ENCODE measurements at regions not wholly inside any gene's neighbourhood (a gene's known extent, or its start where the extent isn't known, plus 50 kb on each side); places are given as distances from the start of the nearest gene placed in this dataset.
"Not testable (repeated sequence)": the region's sequence is repeated elsewhere in the genome, so short reads cannot be mapped to it uniquely, and the experiment has no call there.

DNA sequence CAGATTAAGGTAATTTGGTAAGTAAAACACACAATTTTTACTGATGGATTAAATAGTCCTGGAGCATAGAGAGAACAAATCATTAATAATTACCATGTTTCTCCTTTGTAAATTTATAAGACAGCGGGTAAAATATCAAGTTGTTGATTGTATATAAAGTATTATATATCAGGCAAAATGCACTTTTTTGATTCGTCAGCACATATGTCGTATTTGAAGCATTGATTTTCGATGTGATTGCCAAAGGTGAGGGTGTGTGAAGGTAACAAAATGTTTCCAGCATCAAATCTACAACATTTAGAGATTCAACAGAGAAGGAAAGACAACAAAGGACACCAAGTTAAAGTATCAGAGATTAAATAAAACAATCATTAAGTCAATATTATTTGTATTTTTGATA, 1437.8 kb upstream of the ADGRL3 start:
- H3K4me3 ChIP-seq (ENCODE audit: insufficient read depth, low read depth, low read length): no peak overlapping the region
- no peak for DNase-seq
- no peaks in the 10 kb centered on the region for H3K27me3 ChIP-seq (ENCODE audit: control insufficient read depth, insufficient read depth, low read length)
- no peaks in the 10 kb centered on the region for H3K36me3 ChIP-seq (replicated peaks; ENCODE audit: control insufficient read depth, insufficient read depth, low read length)

DNA sequence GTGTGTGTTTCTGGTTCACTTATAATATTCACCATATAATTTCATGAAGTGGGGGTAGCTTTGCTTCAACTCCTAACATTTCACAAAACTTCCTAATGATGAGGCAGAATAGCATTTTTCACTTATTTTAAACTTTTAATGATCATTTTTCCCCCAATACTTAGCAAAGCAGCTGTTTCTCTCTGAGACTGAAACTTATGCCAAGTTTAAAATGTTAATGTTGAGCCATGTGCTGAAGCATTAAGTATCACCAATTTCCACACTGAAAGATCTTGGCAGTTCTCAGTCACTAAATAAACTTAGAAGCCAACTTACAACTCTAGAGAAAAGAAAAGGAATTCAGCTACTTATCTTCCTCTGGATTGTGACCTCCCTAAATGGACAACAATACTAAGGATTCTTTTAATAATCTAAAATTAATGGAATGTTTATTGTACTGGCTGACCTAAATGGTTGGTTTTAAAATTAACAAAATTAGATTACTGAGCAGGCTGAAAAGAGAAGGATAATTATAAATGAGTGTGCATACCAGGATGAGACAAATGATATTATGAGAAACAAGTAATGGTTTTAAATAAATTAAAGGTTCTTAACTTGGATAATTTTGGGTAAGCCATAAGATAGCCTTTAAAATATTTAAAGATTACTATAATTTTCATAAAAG, 1429.4 kb upstream of the ADGRL3 start:
- Histone ChIP-seq H3K4me3 (ENCODE audit: insufficient read depth, low read depth, low read length) (no peak overlapping the region), H3K36me3 (replicated peaks; ENCODE audit: control insufficient read depth, insufficient read depth, low read length) (no peaks in the 10 kb centered on the region), H3K27me3 (ENCODE audit: control insufficient read depth, insufficient read depth, low read length) (no peaks in the 10 kb centered on the region)
- DNase-seq: no peak

DNA sequence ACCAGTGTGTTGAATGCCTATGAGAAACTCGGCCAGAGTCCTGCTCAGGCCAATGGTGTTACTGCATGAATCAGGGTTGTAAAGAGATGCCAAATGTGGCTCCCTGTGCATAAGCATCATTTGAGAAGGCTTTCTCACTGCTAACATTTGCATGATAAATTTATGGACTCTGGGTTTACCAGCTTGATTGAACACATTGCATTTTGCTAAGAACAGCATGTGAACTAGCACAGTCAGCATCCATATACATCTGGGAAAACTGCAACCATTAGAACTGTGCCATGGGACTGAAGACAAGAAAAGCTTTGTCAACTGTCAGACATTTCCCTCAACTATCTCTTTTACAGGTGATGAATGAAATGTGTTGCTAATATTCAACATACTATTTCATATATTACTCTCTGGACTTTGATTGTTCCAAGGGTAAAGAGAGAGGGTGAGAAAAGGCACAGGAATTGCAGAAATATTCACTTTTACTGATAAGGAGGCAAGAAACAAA, 1427.4 kb upstream of the ADGRL3 start:
- Histone ChIP-seq H3K27me3 (ENCODE audit: control insufficient read depth, insufficient read depth, low read length) (no peaks in the 10 kb centered on the region), H3K4me3 (ENCODE audit: insufficient read depth, low read depth, low read length) (no peak overlapping the region), H3K36me3 (replicated peaks; ENCODE audit: control insufficient read depth, insufficient read depth, low read length) (no peaks in the 10 kb centered on the region)
- no peak for DNase-seq

DNA sequence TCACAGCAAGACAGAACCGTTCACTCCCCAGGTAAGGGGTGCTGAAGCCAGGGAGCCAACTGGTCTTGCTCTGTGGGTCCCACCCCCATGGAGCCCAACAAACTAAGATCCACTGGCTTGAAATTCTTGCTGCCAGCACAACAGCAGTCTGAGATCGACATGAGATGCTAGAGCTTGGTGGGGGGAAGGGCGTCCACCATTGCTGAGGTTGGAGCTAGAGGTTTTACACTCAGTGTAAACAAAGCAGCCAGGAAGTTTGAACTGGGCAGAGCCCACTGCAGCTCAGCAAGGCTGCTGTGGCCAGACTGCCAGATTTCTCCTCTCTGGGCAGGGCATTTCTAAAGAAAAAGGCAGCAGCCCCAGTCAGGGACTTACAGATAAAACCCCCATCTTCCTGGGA, 1419.9 kb upstream of the ADGRL3 start:
- H3K4me3 ChIP-seq (ENCODE audit: insufficient read depth, low read depth, low read length); DNase-seq; H3K27me3 ChIP-seq (ENCODE audit: control insufficient read depth, insufficient read depth, low read length); H3K36me3 ChIP-seq (replicated peaks; ENCODE audit: control insufficient read depth, insufficient read depth, low read length): not testable (repeated sequence)

DNA sequence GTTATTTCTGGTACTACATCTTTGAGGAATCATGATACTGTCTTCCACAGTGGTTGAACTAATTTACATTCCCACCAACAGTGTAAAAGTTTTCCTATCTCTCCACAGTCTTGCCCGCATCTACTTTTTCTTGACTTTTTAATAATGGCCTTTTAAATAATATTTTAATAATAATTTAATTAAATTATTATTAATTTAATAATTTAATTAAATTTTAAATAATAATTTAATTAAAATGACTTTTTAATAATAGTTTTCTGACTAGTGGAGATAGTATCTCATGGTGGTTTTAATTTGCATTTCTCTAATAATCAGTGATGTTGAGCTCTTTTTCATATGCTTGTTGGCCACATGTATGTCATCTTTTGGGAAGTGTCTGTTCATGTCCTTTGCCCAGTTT, 1395.0 kb upstream of the ADGRL3 start:
- no peak for DNase-seq
- H3K27me3 ChIP-seq (ENCODE audit: control insufficient read depth, insufficient read depth, low read length): no peaks in the 10 kb centered on the region
- no peaks in the 10 kb centered on the region for H3K36me3 ChIP-seq (replicated peaks; ENCODE audit: control insufficient read depth, insufficient read depth, low read length)
- H3K4me3 ChIP-seq (ENCODE audit: insufficient read depth, low read depth, low read length): no peak overlapping the region

DNA sequence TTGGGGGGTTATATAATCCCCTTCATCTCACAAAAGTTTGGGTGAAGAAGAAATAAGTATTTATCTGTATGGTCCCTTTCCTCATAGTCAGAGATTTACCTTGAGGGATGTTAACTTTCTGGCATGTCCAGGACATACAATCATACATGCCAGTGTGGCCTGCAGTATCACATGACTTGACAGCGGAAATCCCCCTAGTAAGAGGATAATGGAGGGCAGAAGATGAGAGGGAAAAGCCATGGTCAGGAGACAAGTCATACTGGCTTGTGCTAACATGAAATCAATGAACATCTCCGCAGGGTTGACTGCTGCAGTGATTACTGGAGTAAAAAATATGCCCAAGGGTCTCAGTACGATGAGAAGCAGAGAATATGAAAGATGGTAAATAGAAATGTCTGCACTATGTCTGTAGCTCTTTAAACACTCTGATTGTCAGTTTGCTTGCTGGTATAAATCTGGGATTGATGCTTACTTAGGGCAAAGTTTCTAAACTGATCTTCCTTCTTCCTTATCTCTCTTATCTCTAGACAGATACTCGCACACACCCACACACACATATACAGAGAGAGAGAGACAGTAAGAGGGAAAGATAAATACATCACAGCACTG, 1385.6 kb upstream of the ADGRL3 start:
- Histone ChIP-seq H3K4me3 (ENCODE audit: insufficient read depth, low read depth, low read length) (no peak overlapping the region), H3K36me3 (replicated peaks; ENCODE audit: control insufficient read depth, insufficient read depth, low read length) (no peaks in the 10 kb centered on the region), H3K27me3 (ENCODE audit: control insufficient read depth, insufficient read depth, low read length) (no peaks in the 10 kb centered on the region)
- DNase-seq: no peak

DNA sequence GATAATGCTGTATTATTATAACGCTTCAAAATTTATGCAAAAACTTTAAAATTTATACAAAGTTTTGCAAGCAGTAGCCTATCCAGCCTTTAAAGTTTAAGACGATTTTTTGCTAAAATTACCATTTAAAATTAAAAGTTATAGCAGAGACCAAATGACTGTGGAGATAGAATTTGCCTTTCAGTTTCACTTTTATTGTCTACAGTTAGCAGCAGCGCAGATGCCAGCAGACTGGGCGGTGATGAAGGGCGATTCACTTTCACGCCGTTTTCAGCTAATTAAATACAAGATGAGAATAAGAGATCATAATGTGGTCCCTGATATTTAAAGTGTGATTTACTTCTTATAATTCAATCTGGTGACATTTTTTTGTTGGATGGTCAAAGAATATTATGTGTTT, 1381.5 kb upstream of the ADGRL3 start:
- no peaks in the 10 kb centered on the region for H3K36me3 ChIP-seq (replicated peaks; ENCODE audit: control insufficient read depth, insufficient read depth, low read length)
- no peak overlapping the region for H3K4me3 ChIP-seq (ENCODE audit: insufficient read depth, low read depth, low read length)
- DNase-seq: no peak
- H3K27me3 ChIP-seq (ENCODE audit: control insufficient read depth, insufficient read depth, low read length): no peaks in the 10 kb centered on the region

DNA sequence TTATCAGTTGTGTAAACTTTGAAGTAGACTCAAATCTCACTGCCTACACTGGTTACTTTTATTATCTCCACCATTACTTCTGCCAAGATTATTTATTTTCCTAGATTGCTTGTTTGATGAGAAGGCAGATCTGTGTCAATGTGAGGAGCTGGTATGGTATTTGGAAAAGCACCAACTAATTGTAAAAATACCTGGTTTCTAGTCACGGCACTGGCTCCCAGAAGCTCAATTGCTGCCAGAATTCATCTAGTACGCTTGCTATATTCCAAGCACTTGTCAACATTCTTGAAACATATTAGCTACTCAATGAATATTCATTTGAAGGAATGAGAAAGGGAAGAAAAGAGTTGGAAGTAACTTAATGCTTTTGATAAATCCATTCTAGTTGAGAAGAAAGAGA, 1376.8 kb upstream of the ADGRL3 start:
- DNase-seq: no peak
- no peaks in the 10 kb centered on the region for H3K36me3 ChIP-seq (replicated peaks; ENCODE audit: control insufficient read depth, insufficient read depth, low read length)

DNA sequence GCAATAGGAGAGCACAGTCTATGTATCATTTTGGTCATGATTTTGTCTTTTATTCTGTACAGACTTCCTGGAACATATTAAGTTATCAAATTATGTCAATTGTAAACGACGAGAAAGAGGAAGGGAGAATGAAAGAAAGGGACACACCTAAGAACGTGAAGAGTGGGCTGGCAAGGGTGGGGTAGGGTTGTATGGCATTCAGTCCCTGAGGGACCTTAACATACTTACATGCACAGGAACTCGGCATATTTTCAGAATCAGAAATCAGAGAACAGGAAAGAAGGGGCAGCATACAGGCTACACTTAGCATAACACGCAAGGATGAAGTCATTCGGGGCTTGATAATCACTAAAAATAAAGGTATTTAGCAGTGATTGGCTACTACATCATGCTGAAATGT, 1375.0 kb upstream of the ADGRL3 start:
- Histone ChIP-seq H3K4me3 (ENCODE audit: insufficient read depth, low read depth, low read length) (no peak overlapping the region), H3K36me3 (replicated peaks; ENCODE audit: control insufficient read depth, insufficient read depth, low read length) (no peaks in the 10 kb centered on the region), H3K27me3 (ENCODE audit: control insufficient read depth, insufficient read depth, low read length) (no peaks in the 10 kb centered on the region)
- no peak for DNase-seq

More for the DNA sequence above, 1376.8 kb upstream of the ADGRL3 start:
- Histone ChIP-seq H3K4me3 (ENCODE audit: insufficient read depth, low read depth, low read length) (no peak overlapping the region), H3K27me3 (ENCODE audit: control insufficient read depth, insufficient read depth, low read length) (no peaks in the 10 kb centered on the region)

DNA sequence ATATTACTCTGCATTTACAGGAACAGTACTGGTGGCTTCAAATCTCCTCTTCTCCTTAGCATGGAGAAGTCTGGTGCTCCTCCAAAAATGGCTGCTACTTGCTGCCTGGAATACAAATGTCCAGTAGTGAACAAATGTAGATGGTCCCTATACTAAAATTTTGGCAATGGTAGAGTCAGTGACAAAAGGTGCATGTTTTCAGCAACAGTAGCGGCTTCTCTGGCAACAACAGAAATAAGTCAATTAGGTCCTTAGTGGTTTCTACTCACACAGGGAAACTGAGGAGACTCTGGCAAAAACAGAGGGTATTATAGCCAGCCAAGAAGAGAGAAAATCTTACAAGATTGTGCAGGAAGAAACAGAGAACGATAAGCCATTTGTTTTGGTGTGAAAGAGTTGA, 1368.4 kb upstream of the ADGRL3 start:
- H3K36me3 ChIP-seq (replicated peaks; ENCODE audit: control insufficient read depth, insufficient read depth, low read length): no peaks in the 10 kb centered on the region
- no peak for DNase-seq

DNA sequence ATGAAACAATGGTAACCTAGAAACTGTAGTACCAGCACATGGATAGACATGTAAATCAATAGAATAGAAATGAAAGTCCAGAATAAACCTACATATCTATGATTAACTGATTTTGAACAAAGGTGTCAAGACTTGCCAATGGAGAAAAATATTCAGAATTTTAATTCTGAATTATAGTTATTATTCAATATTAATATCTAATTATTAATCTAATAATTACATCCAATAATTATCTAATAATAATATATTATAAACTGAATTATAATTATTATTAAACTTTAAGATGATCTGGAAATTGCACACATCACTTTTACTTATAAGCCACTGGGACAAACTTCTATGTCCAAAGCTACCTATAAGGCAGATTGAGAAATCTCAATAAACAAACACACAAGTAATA, 1365.2 kb upstream of the ADGRL3 start:
- no peaks in the 10 kb centered on the region for H3K36me3 ChIP-seq (replicated peaks; ENCODE audit: control insufficient read depth, insufficient read depth, low read length)
- no peak overlapping the region for H3K4me3 ChIP-seq (ENCODE audit: insufficient read depth, low read depth, low read length)
- no peak for DNase-seq
- H3K27me3 ChIP-seq (ENCODE audit: control insufficient read depth, insufficient read depth, low read length): no peaks in the 10 kb centered on the region

More for the DNA sequence above, 1368.4 kb upstream of the ADGRL3 start:
- Histone ChIP-seq H3K27me3 (ENCODE audit: control insufficient read depth, insufficient read depth, low read length) (no peaks in the 10 kb centered on the region), H3K4me3 (ENCODE audit: insufficient read depth, low read depth, low read length) (no peak overlapping the region)

DNA sequence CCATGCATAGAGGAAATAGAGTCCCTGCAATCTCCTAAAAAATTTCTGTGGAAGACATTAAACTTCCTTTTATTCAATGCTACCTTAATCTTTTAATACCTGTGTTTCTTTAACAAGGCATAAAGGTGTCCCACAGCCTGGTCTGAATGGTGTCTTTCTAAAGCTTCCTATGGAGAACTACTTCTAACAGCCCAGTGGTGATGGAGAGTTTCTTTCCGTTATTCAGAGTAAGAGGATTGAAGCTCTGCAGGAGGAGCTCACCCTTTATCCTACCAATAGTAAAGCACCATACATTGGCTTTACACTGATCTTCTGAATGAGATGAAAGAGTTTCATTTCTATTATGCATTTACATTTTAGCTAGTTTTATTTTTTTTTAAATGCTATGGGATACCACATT, 1362.4 kb upstream of the ADGRL3 start:
- DNase-seq: no peak
- H3K4me3 ChIP-seq (ENCODE audit: insufficient read depth, low read depth, low read length): no peak overlapping the region
- no peaks in the 10 kb centered on the region for H3K36me3 ChIP-seq (replicated peaks; ENCODE audit: control insufficient read depth, insufficient read depth, low read length)
- no peaks in the 10 kb centered on the region for H3K27me3 ChIP-seq (ENCODE audit: control insufficient read depth, insufficient read depth, low read length)

DNA sequence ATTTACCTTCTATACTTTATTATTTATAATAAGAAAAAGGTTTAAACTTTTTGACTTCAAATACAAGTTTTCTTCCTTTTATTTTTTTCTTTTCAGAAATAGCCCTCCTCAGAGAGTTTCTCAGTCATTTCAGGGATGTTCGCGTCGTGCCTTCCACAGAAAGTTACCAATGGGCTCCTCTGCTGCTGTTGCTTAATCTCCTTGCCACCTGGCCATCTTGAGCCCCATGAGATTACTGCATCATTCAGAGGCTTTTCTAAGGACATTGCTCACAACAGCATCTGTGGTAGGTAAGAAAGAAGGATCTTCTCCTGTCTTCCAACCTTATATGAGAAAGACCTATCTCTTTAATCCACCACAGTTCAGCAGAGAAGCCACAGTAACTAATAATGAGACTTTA, 1361.9 kb upstream of the ADGRL3 start:
- Histone ChIP-seq H3K36me3 (replicated peaks; ENCODE audit: control insufficient read depth, insufficient read depth, low read length) (no peaks in the 10 kb centered on the region), H3K4me3 (ENCODE audit: insufficient read depth, low read depth, low read length) (no peak overlapping the region), H3K27me3 (ENCODE audit: control insufficient read depth, insufficient read depth, low read length) (no peaks in the 10 kb centered on the region)
- DNase-seq: no peak

DNA sequence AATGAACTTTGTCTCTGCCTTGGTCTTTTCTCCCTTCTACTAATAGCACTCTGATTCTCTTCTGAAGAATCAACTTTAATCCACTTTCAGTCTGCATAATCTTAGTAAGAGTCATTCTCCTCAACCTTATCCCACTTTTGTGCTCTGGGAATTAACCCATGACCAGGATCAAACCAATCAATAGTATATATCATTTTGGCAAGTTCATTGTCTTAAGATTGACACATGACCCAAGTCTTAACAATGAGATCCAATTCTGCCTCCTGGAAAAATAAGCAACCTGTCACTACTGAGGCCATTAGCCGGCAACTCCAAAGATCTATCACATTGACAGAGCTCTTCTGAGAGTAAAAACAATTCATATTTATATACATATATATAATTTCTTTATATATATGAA, 1358.4 kb upstream of the ADGRL3 start:
- no peaks in the 10 kb centered on the region for H3K27me3 ChIP-seq (ENCODE audit: control insufficient read depth, insufficient read depth, low read length)
- H3K36me3 ChIP-seq (replicated peaks; ENCODE audit: control insufficient read depth, insufficient read depth, low read length): no peaks in the 10 kb centered on the region
- H3K4me3 ChIP-seq (ENCODE audit: insufficient read depth, low read depth, low read length): no peak overlapping the region
- no peak for DNase-seq

DNA sequence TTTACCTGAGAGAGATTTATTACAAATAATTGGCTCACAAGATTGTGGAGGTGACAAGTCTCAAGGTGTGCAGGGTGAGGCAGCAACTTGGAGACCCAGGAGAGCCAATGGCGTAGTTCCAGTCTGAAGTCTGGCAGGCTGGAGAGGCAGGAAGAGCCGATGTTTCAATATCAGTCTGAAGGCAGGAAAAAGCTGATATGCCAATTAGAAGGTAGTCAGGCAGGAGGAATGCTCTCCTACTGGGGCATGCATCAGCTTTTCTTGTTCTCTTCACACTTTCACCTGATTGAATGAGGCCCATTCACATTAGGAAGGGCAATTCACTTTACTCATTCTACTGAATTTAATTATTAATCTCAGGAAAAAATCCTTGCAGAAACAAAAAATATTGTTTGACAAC, 1351.7 kb upstream of the ADGRL3 start:
- Histone ChIP-seq H3K27me3 (ENCODE audit: control insufficient read depth, insufficient read depth, low read length) (no peaks in the 10 kb centered on the region), H3K4me3 (ENCODE audit: insufficient read depth, low read depth, low read length) (no peak overlapping the region), H3K36me3 (replicated peaks; ENCODE audit: control insufficient read depth, insufficient read depth, low read length) (no peaks in the 10 kb centered on the region)
- no peak for DNase-seq

All from H7 (cell line).